ENCODE measurements at regions not wholly inside any gene's neighbourhood (a gene's known extent, or its start where the extent isn't known, plus 50 kb on each side); places are given as distances from the start of the nearest gene placed in this dataset.

GRCh38 chr5:44565902-44566301 is 176.7 kb upstream of the FGF10 start:
- WGBS, 2 experiments (ENCODE audit: extremely low coverage in 1 of 2, insufficient coverage in 1 of 2, insufficient read length in 1 of 2, insufficient replicate concordance in 2 of 2, low coverage in 1 of 2, low lambda C conversion rate in 2 of 2, missing lambda C conversion rate in 1 of 2), result 96% methylated on average over 2 of the region's 2 CpGs; no CpG with 5 or more reads in 1 of the 2 experiments
- H3K4me2 ChIP-seq (ENCODE audit: insufficient read depth in 1 of 2, low read depth in 2 of 2, low read length in 2 of 2), result no peak overlapping the region
- TF ChIP-seq TEAD4 (IDR thresholded peaks at IDR 0.05; ENCODE audit: low read depth, low read length) (no peak), SIRT6 (IDR thresholded peaks at IDR 0.05; ENCODE audit: low read length) (no peak), RFX5 (IDR thresholded peaks at IDR 0.05; ENCODE audit: borderline replicate concordance, low read depth, low read length) (no peak), ASH2L (IDR thresholded peaks at IDR 0.05; ENCODE audit: low read length) (no peak), CHD2 (IDR thresholded peaks at IDR 0.05; ENCODE audit: low read length) (no peak), NRF1 (IDR thresholded peaks at IDR 0.05; ENCODE audit: low read depth, low read length) (no peak), RAD21 (IDR thresholded peaks at IDR 0.05 in 1 of 2, conservative IDR thresholded peaks at IDR 0.05 in 1 of 2; ENCODE audit: low read depth in 2 of 2, low read length in 2 of 2) (no peak), CTCF (IDR thresholded peaks at IDR 0.05; ENCODE audit: control extremely low read depth in 1 of 3, insufficient read depth in 1 of 3, low read depth in 1 of 3, low read length in 3 of 3) (no peak)

More at GRCh38 chr5:44565902-44566301, 176.7 kb upstream of the FGF10 start:
- H2BK5ac ChIP-seq (ENCODE audit: low read depth, low read length), result no peak overlapping the region
- no peak overlapping the region for H3K4ac ChIP-seq (replicated peaks; ENCODE audit: insufficient read length, low read depth, low read length)
- ChIA-PET POLR2A (ENCODE audit: partially characterized antibody) (no interaction called here), CTCF (ENCODE audit: partially characterized antibody) (no interaction called here)
- H2AFZ ChIP-seq (ENCODE audit: low read length), result 0 out of 2 replicates have a peak overlapping the region, but pooled peaks have one; percentile 68
- no peaks in the 10 kb centered on the region for H3K4me1 ChIP-seq (replicated peaks in 1 of 4; ENCODE audit: control insufficient read depth in 3 of 4, insufficient read depth in 4 of 4, low read length in 3 of 4)
- DNase-seq (ENCODE audit: low read depth in 1 of 2, low spot score in 2 of 2) (no peak), FAIRE-seq (no peak)
- no peaks in the 10 kb centered on the region for H3K79me2 ChIP-seq (ENCODE audit: control insufficient read depth in 1 of 2, insufficient read depth in 2 of 2, low read length in 2 of 2)
- no peak overlapping the region for H4K5ac ChIP-seq (ENCODE audit: insufficient read length, low read depth, low read length)
- H4K20me1 ChIP-seq (replicated peaks in 1 of 2; ENCODE audit: control insufficient read depth in 1 of 2, insufficient read depth in 2 of 2, low read length in 2 of 2), result no peaks in the 10 kb centered on the region
- no peak overlapping the region for H3K14ac ChIP-seq (ENCODE audit: insufficient read length)
- no peak overlapping the region for H4K91ac ChIP-seq (replicated peaks; ENCODE audit: insufficient read length, low read length)
- no peaks in the 10 kb centered on the region for H3K9me3 ChIP-seq (ENCODE audit: insufficient read depth in 2 of 2, low read depth in 1 of 2, low read length in 1 of 2)
- H4K8ac ChIP-seq (ENCODE audit: extremely low read depth, insufficient read depth, low read length), result no peak overlapping the region
- no peak overlapping the region for H3K9ac ChIP-seq (replicated peaks in 1 of 4; ENCODE audit: extremely low read depth in 1 of 4, low read depth in 3 of 4, low read length in 3 of 4)
- H2BK120ac ChIP-seq (replicated peaks; ENCODE audit: low read depth, low read length), result no peak overlapping the region
- H3K79me1 ChIP-seq (ENCODE audit: low read depth, low read length), result no peaks in the 10 kb centered on the region
- no peak overlapping the region for H3K23ac ChIP-seq (ENCODE audit: insufficient read length)
- no peak overlapping the region for H2BK20ac ChIP-seq (ENCODE audit: low read length)
- no peaks in the 10 kb centered on the region for H3K27me3 ChIP-seq (replicated peaks in 1 of 4; ENCODE audit: control insufficient read depth in 3 of 4, extremely low read depth in 1 of 4, insufficient read depth in 3 of 4, low read length in 3 of 4)
- no peak overlapping the region for H2BK15ac ChIP-seq (ENCODE audit: low read length)
- H3K36me3 ChIP-seq (ENCODE audit: control insufficient read depth in 2 of 4, insufficient read depth in 4 of 4, low read length in 3 of 4), result no peaks in the 10 kb centered on the region
- no peak overlapping the region for H2AK5ac ChIP-seq (ENCODE audit: low read depth, low read length)
- no peak overlapping the region for H3K56ac ChIP-seq (replicated peaks; ENCODE audit: insufficient read length, low read depth, low read length)
- H3K18ac ChIP-seq (ENCODE audit: extremely low read depth, low read length), result no peak overlapping the region
- no peak overlapping the region for H2BK12ac ChIP-seq (ENCODE audit: low read depth, low read length)
- H3K23me2 ChIP-seq (ENCODE audit: low read depth, low read length), result no peaks in the 10 kb centered on the region
- H3K27ac ChIP-seq (ENCODE audit: low read depth, low read length), result no peak overlapping the region
- H3K4me3 ChIP-seq (ENCODE audit: extremely low read depth in 1 of 4, insufficient read depth in 2 of 4, low read depth in 3 of 4, low read length in 4 of 4), result no peak overlapping the region

All from H1 (cell line).